A549 (cell line): ENCODE measurements at regions not wholly inside any gene's neighbourhood (a gene's known extent, or its start where the extent isn't known, plus 50 kb on each side); places are given as distances from the start of the nearest gene placed in this dataset.
A peak's percentile ranks its signal among the peaks of the same experiment; 100 is the strongest.

ENCODE experiments used
- ATAC-seq, 2 experiments: fragments of 200-7000 bp in 1 of 2; fragments of >200 bp in 1 of 2; cut with Nextera tagmentation in 1 of 2; cut with Tn5 transposase in 1 of 2; 3 replicates each; pipeline versions ENCODE4 v1.8.0 to v1.9.1; 2018 to 2020; ENCODE audit warnings: mild to moderate bottlenecking in 1 of 2, moderate library complexity in 1 of 2
- CTCF ChIA-PET: fragments of 300-600 bp; sonication (Branson Sonifier 250); formaldehyde crosslinking; extraction: SDS; loops from one replicate; lab custom pipeline; 2021; ENCODE audit warnings: antibody characterized with exemption, inconsistent platforms; lab: Yijun Ruan, JAX
- POLR2A ChIA-PET: fragments of 350-600 bp; formaldehyde crosslinking; extraction: SDS; loops from one replicate; lab custom pipeline; 2021; ENCODE audit warnings: antibody characterized with exemption, inconsistent platforms; lab: Yijun Ruan, JAX
- DNase-seq, 2 experiments: peaks; one replicate each; pipeline versions ENCODE4 v3.0.0 to v3.0.0-alpha.2; 2011 to 2016; ENCODE audit warnings: low read depth in 1 of 2, low spot score in 1 of 2
- FAIRE-seq: peaks from 2 replicates; lab custom pipeline; 2011; peaks lifted over from hg19 to GRCh38; lab: Jason Lieb, UNC
- H3K27ac ChIP-seq, 2 experiments: fragments of >200 bp; sonication (Bioruptor Twin); formaldehyde crosslinking; 3 replicates each; pipeline ENCODE4 v1.5.1; 2016 to 2017
- H3K4me1 ChIP-seq: fragments of >200 bp; sonication (Bioruptor Twin); formaldehyde crosslinking; 3 replicates; pipeline ENCODE4 v1.6.1; 2016
- H3K4me2 ChIP-seq: fragments of >200 bp; sonication (Bioruptor Twin); formaldehyde crosslinking; 3 replicates; pipeline ENCODE4 v1.6.1; 2016
- H3K4me3 ChIP-seq: fragments of >200 bp; sonication (Bioruptor Twin); formaldehyde crosslinking; 3 replicates; pipeline ENCODE4 v1.5.1; 2016
- H3K9me3 ChIP-seq: fragments of >200 bp; sonication (Bioruptor Twin); formaldehyde crosslinking; 3 replicates; pipeline ENCODE4 v1.6.1; 2016
- EHF ChIP-seq: fragments of 250-450 bp; sonication (Bioruptor Pico); IDR thresholded peaks from 2 replicates; pipeline ENCODE4 v1.5.0; 2020; ENCODE audit warnings: mild to moderate bottlenecking
- ESRRA ChIP-seq: fragments of 150-350 bp; IDR thresholded peaks from 2 replicates; pipeline ENCODE4 v1.6.1; 2014; ENCODE audit warnings: mild to moderate bottlenecking, low read length, borderline replicate concordance
- FOSB ChIP-seq: fragments of 250-450 bp; sonication (Bioruptor Pico); IDR thresholded peaks from 2 replicates; pipeline ENCODE4 v1.5.0; 2020; ENCODE audit warnings: mild to moderate bottlenecking, moderate library complexity
- FOSL2 ChIP-seq, 2 experiments: fragments of 450-650 bp in 1 of 2; fragments of >200 bp in 1 of 2; sonication (Bioruptor Twin) in 1 of 2; formaldehyde crosslinking; IDR thresholded peaks; 2 replicates each; pipeline versions ENCODE4 v1.5.0 to v1.6.1; 2016 to 2020; ENCODE audit warnings: mild to moderate bottlenecking in 1 of 2, moderate library complexity in 1 of 2
- FOXS1 ChIP-seq: fragments of 250-450 bp; sonication (Bioruptor Pico); IDR thresholded peaks from 2 replicates; pipeline ENCODE4 v1.5.0; 2020; ENCODE audit warnings: mild to moderate bottlenecking, moderate library complexity
- HOXA7 ChIP-seq: fragments of 250-450 bp; sonication (Bioruptor Pico); IDR thresholded peaks from 2 replicates; pipeline ENCODE4 v1.5.0; 2020; ENCODE audit warnings: mild to moderate bottlenecking, moderate library complexity
- HOXB13 ChIP-seq: fragments of 250-450 bp; sonication (Bioruptor Pico); IDR thresholded peaks from 2 replicates; pipeline ENCODE4 v1.5.0; 2020; ENCODE audit warnings: low read depth, mild to moderate bottlenecking, moderate library complexity
- MAFK ChIP-seq: fragments of 450-650 bp; IDR thresholded peaks from 2 replicates; pipeline ENCODE4 v1.6.1; 2014; ENCODE audit not compliant: partially characterized antibody
- MAZ ChIP-seq: fragments of 150-350 bp; IDR thresholded peaks from 2 replicates; pipeline ENCODE4 v1.6.1; 2014; ENCODE audit warnings: antibody characterized with exemption, low read depth, low read length, borderline replicate concordance
- NFE2L2 ChIP-seq: fragments of 150-350 bp; conservative IDR thresholded peaks from 2 replicates; pipeline ENCODE4 v1.6.1; 2014; ENCODE audit warnings: low read length
- NR3C1 ChIP-seq: fragments of >200 bp; sonication (Bioruptor Twin); formaldehyde crosslinking; IDR thresholded peaks from 3 replicates; pipeline ENCODE4 v1.6.1; 2017
- POLR2A ChIP-seq: IDR thresholded peaks from 2 replicates; pipeline ENCODE4 v1.6.1; 2012; ENCODE audit warnings: mild to moderate bottlenecking, low read length
- POLR2AphosphoS2 ChIP-seq: conservative IDR thresholded peaks from 2 replicates; pipeline ENCODE4 v1.6.1; 2012; ENCODE audit warnings: low read length, improper control_type of control experiment, inconsistent platforms
- RFX5 ChIP-seq: fragments of 450-650 bp; IDR thresholded peaks from 2 replicates; pipeline ENCODE4 v1.7.1; 2014; ENCODE audit warnings: antibody characterized with exemption, mild to moderate bottlenecking, moderate library complexity
- TP53 ChIP-seq: fragments of 250-450 bp; sonication (Bioruptor Pico); IDR thresholded peaks from 2 replicates; pipeline ENCODE4 v1.5.0; 2021; ENCODE audit warnings: mild to moderate bottlenecking, moderate library complexity
- ZC3H11A ChIP-seq: fragments of 450-650 bp; IDR thresholded peaks from 2 replicates; pipeline ENCODE4 v1.6.1; 2014; ENCODE audit warnings: antibody characterized with exemption, mild to moderate bottlenecking
- ZNF302 ChIP-seq: fragments of 250-450 bp; sonication (Bioruptor Pico); IDR thresholded peaks from 2 replicates; pipeline ENCODE4 v1.9.0; 2021; ENCODE audit warnings: inconsistent platforms, mild to moderate bottlenecking, moderate library complexity
- WGBS: methylation state at CpG from one replicate; pipeline ENCODE4 v1.1.6; 2017; ENCODE audit errors: missing lambda C conversion rate; 5-methylcytosine and 5-hydroxymethylcytosine counted together
- TF ChIP-seq, protein P1 (sequence below): IDR thresholded peaks from 2 replicates; pipeline ENCODE4 v1.6.1; 2012
- TF ChIP-seq, protein P2 (sequence below): fragments of 250-450 bp; sonication (Bioruptor Pico); IDR thresholded peaks from 2 replicates; pipeline ENCODE4 v1.5.0; 2021; ENCODE audit warnings: mild to moderate bottlenecking, moderate library complexity, borderline replicate concordance
- TF ChIP-seq, protein P3 (sequence below): fragments of 150-350 bp; IDR thresholded peaks from 2 replicates; pipeline ENCODE4 v1.6.1; 2014; ENCODE audit warnings: low read depth, mild to moderate bottlenecking, low read length
- TF ChIP-seq, protein P4 (sequence below): IDR thresholded peaks from 2 replicates; pipeline ENCODE4 v1.6.1; 2012
- TF ChIP-seq, protein P5 (sequence below): fragments of 450-650 bp; IDR thresholded peaks from 2 replicates; pipeline ENCODE4 v1.6.1; 2014; ENCODE audit warnings: antibody characterized with exemption

DNA sequence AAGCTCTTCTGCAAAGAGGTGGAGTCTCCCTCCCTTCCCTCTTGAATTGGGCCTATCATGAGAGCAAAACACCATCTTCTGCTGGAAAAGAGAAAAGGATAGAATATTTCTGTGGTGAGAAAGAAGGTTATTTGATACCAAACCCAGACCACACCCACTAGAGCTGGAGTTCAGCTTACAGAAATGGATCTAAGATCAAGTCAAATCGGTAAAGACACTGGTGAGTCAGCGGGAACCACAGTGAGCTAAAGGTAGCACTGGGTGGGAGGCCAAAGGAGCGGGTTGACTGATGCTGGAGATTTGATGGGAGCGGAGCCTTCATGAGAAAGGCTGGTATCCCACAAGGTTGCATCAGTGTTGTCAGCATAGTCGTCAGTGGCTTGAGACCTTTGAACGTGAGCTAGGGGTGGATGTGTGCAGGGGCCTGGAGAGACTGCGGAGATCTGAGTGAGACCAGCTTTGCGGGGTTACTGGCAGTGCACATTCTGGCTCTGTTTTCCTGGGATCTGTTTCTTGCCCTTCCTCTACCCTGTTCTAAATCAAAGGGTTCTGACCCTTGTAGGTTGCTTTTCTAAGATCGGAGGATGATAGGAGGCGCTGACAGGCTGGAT lies 106.4 kb upstream of the SCOC start:
- Histone ChIP-seq H3K9me3 (no peaks in the 10 kb centered on the region), H3K27ac (no peak overlapping the region), H3K4me2 (no peak overlapping the region), H3K4me3 (no peak overlapping the region), H3K4me1 (no peaks in the 10 kb centered on the region)
- FAIRE-seq (no peak), DNase-seq (no peak), ATAC-seq (no peak)
- CTCF ChIA-PET: interaction anchor here (1.1 kb wide), 1 partner anchor 14 kb away, joined by 3 read pairs; no protein-coding TSS in a partner anchor
- TF ChIP-seq, protein P1, sequence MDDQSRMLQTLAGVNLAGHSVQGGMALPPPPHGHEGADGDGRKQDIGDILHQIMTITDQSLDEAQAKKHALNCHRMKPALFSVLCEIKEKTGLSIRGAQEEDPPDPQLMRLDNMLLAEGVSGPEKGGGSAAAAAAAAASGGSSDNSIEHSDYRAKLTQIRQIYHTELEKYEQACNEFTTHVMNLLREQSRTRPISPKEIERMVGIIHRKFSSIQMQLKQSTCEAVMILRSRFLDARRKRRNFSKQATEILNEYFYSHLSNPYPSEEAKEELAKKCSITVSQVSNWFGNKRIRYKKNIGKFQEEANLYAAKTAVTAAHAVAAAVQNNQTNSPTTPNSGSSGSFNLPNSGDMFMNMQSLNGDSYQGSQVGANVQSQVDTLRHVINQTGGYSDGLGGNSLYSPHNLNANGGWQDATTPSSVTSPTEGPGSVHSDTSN: no peak
- TF ChIP-seq ZC3H11A (no peak), ESRRA (no peak), FOSL2 (IDR thresholded peaks at IDR 0.05) (no peak), FOSL2 (CRISPR knock-in tag; IDR thresholded peaks at IDR 0.05) (no peak), NR3C1 (no peak), MAZ (no peak), POLR2A (no peak)
- TF ChIP-seq, protein P2, sequence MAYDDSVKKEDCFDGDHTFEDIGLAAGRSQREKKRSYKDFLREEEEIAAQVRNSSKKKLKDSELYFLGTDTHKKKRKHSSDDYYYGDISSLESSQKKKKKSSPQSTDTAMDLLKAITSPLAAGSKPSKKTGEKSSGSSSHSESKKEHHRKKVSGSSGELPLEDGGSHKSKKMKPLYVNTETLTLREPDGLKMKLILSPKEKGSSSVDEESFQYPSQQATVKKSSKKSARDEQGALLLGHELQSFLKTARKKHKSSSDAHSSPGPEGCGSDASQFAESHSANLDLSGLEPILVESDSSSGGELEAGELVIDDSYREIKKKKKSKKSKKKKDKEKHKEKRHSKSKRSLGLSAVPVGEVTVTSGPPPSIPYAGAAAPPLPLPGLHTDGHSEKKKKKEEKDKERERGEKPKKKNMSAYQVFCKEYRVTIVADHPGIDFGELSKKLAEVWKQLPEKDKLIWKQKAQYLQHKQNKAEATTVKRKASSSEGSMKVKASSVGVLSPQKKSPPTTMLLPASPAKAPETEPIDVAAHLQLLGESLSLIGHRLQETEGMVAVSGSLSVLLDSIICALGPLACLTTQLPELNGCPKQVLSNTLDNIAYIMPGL (CRISPR knock-in tag): no peak
- TF ChIP-seq, protein P3, sequence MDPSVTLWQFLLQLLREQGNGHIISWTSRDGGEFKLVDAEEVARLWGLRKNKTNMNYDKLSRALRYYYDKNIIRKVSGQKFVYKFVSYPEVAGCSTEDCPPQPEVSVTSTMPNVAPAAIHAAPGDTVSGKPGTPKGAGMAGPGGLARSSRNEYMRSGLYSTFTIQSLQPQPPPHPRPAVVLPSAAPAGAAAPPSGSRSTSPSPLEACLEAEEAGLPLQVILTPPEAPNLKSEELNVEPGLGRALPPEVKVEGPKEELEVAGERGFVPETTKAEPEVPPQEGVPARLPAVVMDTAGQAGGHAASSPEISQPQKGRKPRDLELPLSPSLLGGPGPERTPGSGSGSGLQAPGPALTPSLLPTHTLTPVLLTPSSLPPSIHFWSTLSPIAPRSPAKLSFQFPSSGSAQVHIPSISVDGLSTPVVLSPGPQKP: no peak
- POLR2A ChIA-PET: no interaction called here
- 87% methylated on average over 10 of the region's 10 CpGs for WGBS

DNA sequence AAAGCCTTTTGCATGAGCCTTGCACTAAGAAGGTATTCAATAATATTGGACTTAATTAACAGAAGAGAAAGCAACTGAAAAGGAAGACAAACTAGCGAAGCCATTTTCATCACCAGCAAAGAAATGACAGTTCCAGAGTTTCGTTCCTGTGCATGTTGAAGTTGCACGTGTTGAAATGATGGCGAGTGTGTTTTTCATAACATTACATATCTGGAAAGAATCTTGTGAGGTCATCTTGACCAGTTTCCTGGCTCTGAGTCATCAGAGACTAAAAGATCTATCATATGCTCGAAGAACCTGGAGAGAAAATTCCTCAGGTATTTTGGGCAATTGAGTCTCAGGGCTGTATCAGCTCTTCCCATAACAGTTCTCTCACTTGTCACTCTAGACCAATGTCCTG lies 106.2 kb upstream of the MAML3 start:
- ChIA-PET CTCF (interaction anchor here (1.0 kb wide), 1 partner anchor 9 kb away, joined by 3 read pairs; no protein-coding TSS in a partner anchor), POLR2A (no interaction called here)
- peak overlapping the region; percentile 30; the same call in 2 of the 3 replicates for H3K4me2 ChIP-seq
- no peak for TF ChIP-seq FOSL2 (IDR thresholded peaks at IDR 0.05)
- peak; percentile 66 for TF ChIP-seq FOSL2 (CRISPR knock-in tag; IDR thresholded peaks at IDR 0.05)
- TF ChIP-seq HOXB13: no peak
- TF ChIP-seq ZNF302 (CRISPR knock-in tag): no peak
- TF ChIP-seq MAZ: no peak
- no peak for TF ChIP-seq RFX5
- no peak for TF ChIP-seq NFE2L2
- no peak for TF ChIP-seq HOXA7
- TF ChIP-seq TP53 (CRISPR knock-in tag): no peak
- no peak for TF ChIP-seq POLR2AphosphoS2
- TF ChIP-seq MAFK: no peak
- no peak for TF ChIP-seq FOSB
- TF ChIP-seq FOXS1 (CRISPR knock-in tag): no peak
- TF ChIP-seq, protein P1: no peak
- TF ChIP-seq, protein P4, sequence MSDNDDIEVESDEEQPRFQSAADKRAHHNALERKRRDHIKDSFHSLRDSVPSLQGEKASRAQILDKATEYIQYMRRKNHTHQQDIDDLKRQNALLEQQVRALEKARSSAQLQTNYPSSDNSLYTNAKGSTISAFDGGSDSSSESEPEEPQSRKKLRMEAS: peak; percentile 32; the same call in 1 of the 2 replicates
- TF ChIP-seq, protein P5, sequence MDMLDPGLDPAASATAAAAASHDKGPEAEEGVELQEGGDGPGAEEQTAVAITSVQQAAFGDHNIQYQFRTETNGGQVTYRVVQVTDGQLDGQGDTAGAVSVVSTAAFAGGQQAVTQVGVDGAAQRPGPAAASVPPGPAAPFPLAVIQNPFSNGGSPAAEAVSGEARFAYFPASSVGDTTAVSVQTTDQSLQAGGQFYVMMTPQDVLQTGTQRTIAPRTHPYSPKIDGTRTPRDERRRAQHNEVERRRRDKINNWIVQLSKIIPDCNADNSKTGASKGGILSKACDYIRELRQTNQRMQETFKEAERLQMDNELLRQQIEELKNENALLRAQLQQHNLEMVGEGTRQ: no peak
- no peak for TF ChIP-seq EHF (CRISPR knock-in tag)
- TF ChIP-seq, all 56 proteins: peak for 2
- peak; percentile 20 to 34 for DNase-seq
- Histone ChIP-seq H3K4me3 (no peak overlapping the region), H3K9me3 (no peaks in the 10 kb centered on the region), H3K27ac (no peak overlapping the region), H3K4me1 (peaks cover 38% of the 10 kb centered on the region)
- 42% methylated on average over 5 of the region's 5 CpGs for WGBS
- FAIRE-seq: no peak
- no peak for ATAC-seq
